ENCODE measurements at regions not wholly inside any gene's neighbourhood (a gene's known extent, or its start where the extent isn't known, plus 50 kb on each side); places are given as distances from the start of the nearest gene placed in this dataset.

DNA sequence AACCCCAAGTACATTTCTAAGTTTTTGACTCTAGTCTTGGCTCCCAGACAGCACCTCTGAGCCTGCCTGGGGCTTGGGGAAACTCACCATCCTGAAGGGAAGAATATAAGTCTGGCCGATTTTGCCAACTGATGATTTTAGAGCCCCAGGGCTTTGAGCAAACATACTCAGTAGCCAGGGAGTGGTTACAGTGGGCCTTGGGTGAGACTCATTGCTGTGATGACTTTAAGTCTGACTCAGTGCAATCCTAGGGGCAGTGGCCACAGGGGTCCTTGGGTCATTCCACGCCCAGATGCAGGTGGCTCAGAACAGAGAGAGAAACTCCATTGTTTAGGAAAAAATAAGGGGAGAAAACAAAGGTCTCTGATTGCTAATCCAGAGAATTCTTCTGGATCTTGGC is 312.0 kb upstream of the EDIL3 start:
- H3K27me3 ChIP-seq (ENCODE audit: control insufficient read depth, extremely low read depth, insufficient read depth, low read length), result no peaks in the 10 kb centered on the region
- peak; percentile 91 for DNase-seq (ENCODE audit: low read depth, low spot score)
- dilution Hi-C loops (cut with MboI; ENCODE audit: extremely low pct_ligation_motif_present, low sequenced_read_pairs), result no loop called here
- no peak overlapping the region for H3K4me2 ChIP-seq (ENCODE audit: control insufficient read depth, extremely low read depth, insufficient read depth, low read depth, low read length)
- H3K36me3 ChIP-seq (ENCODE audit: control insufficient read depth in 2 of 2, extremely low read depth in 1 of 2, insufficient read depth in 2 of 2, low read length in 2 of 2), result no peaks in the 10 kb centered on the region
- no peaks in the 10 kb centered on the region for H3K79me2 ChIP-seq (ENCODE audit: control insufficient read depth, insufficient read depth, low read length)
- H3K27ac ChIP-seq (ENCODE audit: control insufficient read depth, insufficient read depth, low read length), result no peak overlapping the region
- no peak overlapping the region for H2AFZ ChIP-seq (ENCODE audit: control insufficient read depth, low read length)
- H3K4me1 ChIP-seq (ENCODE audit: control insufficient read depth, extremely low read depth, insufficient read depth, low read length), result peaks cover 4% of the 10 kb centered on the region
- peak; percentile 60 for FAIRE-seq
- no peaks in the 10 kb centered on the region for H4K20me1 ChIP-seq (ENCODE audit: control insufficient read depth, extremely low read depth, insufficient read depth, low read length)
- H3K9ac ChIP-seq (ENCODE audit: control insufficient read depth, extremely low read depth, insufficient read depth, low read length), result no peak overlapping the region
- no peak for TF ChIP-seq EZH2 (IDR thresholded peaks at IDR 0.05; ENCODE audit: low read length)
- TF ChIP-seq, protein P1, sequence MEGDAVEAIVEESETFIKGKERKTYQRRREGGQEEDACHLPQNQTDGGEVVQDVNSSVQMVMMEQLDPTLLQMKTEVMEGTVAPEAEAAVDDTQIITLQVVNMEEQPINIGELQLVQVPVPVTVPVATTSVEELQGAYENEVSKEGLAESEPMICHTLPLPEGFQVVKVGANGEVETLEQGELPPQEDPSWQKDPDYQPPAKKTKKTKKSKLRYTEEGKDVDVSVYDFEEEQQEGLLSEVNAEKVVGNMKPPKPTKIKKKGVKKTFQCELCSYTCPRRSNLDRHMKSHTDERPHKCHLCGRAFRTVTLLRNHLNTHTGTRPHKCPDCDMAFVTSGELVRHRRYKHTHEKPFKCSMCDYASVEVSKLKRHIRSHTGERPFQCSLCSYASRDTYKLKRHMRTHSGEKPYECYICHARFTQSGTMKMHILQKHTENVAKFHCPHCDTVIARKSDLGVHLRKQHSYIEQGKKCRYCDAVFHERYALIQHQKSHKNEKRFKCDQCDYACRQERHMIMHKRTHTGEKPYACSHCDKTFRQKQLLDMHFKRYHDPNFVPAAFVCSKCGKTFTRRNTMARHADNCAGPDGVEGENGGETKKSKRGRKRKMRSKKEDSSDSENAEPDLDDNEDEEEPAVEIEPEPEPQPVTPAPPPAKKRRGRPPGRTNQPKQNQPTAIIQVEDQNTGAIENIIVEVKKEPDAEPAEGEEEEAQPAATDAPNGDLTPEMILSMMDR (optimal IDR thresholded peaks at IDR 0.05 in 1 of 3, IDR thresholded peaks at IDR 0.05 in 1 of 3, conservative IDR thresholded peaks at IDR 0.05 in 1 of 3; ENCODE audit: extremely low read depth in 1 of 3, insufficient read depth in 2 of 3, low read length in 3 of 3), result no peak
- H3K9me1 ChIP-seq (ENCODE audit: control insufficient read depth, extremely low read depth, insufficient read depth, low read length), result no peaks in the 10 kb centered on the region
- no peak overlapping the region for H3K4me3 ChIP-seq (ENCODE audit: control insufficient read depth in 2 of 3, extremely low read depth in 1 of 3, insufficient read depth in 2 of 3, low read depth in 1 of 3, low read length in 3 of 3)
- H3K9me3 ChIP-seq (ENCODE audit: control insufficient read depth, low read depth, low read length), result no peaks in the 10 kb centered on the region

- Histone ChIP-seq H3K9me1 (ENCODE audit: control insufficient read depth, extremely low read depth, insufficient read depth, low read length) (no peaks in the 10 kb centered on the region), H3K9me3 (ENCODE audit: control insufficient read depth, low read depth, low read length) (no peaks in the 10 kb centered on the region), H3K36me3 (ENCODE audit: control insufficient read depth in 2 of 2, extremely low read depth in 1 of 2, insufficient read depth in 2 of 2, low read length in 2 of 2) (no peaks in the 10 kb centered on the region), H3K9ac (ENCODE audit: control insufficient read depth, extremely low read depth, insufficient read depth, low read length) (no peak overlapping the region), H3K4me1 (ENCODE audit: control insufficient read depth, extremely low read depth, insufficient read depth, low read length) (peaks cover 4% of the 10 kb centered on the region), H3K27me3 (ENCODE audit: control insufficient read depth, extremely low read depth, insufficient read depth, low read length) (no peaks in the 10 kb centered on the region), H3K4me2 (ENCODE audit: control insufficient read depth, extremely low read depth, insufficient read depth, low read depth, low read length) (no peak overlapping the region), H3K4me3 (ENCODE audit: control insufficient read depth in 2 of 3, extremely low read depth in 1 of 3, insufficient read depth in 2 of 3, low read depth in 1 of 3, low read length in 3 of 3) (no peak overlapping the region), H4K20me1 (ENCODE audit: control insufficient read depth, extremely low read depth, insufficient read depth, low read length) (no peaks in the 10 kb centered on the region), H2AFZ (ENCODE audit: control insufficient read depth, low read length) (no peak overlapping the region), H3K27ac (ENCODE audit: control insufficient read depth, insufficient read depth, low read length) (no peak overlapping the region), H3K79me2 (ENCODE audit: control insufficient read depth, insufficient read depth, low read length) (no peaks in the 10 kb centered on the region)
- FAIRE-seq, result no peak
- no peak for DNase-seq (ENCODE audit: low read depth, low spot score)
- dilution Hi-C loops (cut with MboI; ENCODE audit: extremely low pct_ligation_motif_present, low sequenced_read_pairs), result no loop called here
- TF ChIP-seq, protein P1 (optimal IDR thresholded peaks at IDR 0.05 in 1 of 3, IDR thresholded peaks at IDR 0.05 in 1 of 3, conservative IDR thresholded peaks at IDR 0.05 in 1 of 3; ENCODE audit: extremely low read depth in 1 of 3, insufficient read depth in 2 of 3, low read length in 3 of 3), result no peak
- no peak for TF ChIP-seq EZH2 (IDR thresholded peaks at IDR 0.05; ENCODE audit: low read length)
Observed at GRCh38 chr5:84695330-84695729, 310.6 kb upstream of the EDIL3 start.
